ENCODE measurements at regions not wholly inside any gene's neighbourhood (a gene's known extent, or its start where the extent isn't known, plus 50 kb on each side); places are given as distances from the start of the nearest gene placed in this dataset.

DNA sequence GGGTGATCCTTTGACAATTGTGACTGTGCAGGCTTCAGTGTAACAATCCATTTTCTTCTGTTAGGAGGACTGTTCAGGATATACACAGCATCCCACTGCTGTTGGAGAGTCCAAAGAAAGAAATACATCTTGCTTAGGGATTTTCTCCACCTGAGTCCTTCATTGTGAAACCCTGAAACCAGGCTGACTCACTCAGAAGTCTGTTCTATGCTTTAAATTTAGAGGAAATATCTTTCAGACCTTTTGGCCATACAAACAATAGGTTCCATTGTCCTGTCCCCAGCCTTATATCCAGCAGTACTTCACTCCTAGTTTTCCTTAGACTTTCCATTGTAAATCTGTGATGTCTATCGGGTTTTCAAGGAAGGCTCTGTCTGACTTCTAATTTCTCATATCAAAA is 379.1 kb downstream of the SUCLA2 start:
- TF ChIP-seq, protein P1, sequence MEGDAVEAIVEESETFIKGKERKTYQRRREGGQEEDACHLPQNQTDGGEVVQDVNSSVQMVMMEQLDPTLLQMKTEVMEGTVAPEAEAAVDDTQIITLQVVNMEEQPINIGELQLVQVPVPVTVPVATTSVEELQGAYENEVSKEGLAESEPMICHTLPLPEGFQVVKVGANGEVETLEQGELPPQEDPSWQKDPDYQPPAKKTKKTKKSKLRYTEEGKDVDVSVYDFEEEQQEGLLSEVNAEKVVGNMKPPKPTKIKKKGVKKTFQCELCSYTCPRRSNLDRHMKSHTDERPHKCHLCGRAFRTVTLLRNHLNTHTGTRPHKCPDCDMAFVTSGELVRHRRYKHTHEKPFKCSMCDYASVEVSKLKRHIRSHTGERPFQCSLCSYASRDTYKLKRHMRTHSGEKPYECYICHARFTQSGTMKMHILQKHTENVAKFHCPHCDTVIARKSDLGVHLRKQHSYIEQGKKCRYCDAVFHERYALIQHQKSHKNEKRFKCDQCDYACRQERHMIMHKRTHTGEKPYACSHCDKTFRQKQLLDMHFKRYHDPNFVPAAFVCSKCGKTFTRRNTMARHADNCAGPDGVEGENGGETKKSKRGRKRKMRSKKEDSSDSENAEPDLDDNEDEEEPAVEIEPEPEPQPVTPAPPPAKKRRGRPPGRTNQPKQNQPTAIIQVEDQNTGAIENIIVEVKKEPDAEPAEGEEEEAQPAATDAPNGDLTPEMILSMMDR (IDR thresholded peaks at IDR 0.05; ENCODE audit: poor library complexity): no peak
- no peak for TF ChIP-seq EZH2 (IDR thresholded peaks at IDR 0.05; ENCODE audit: borderline replicate concordance)

Measured in hepatocyte (in vitro differentiated cells).